ENCODE measurements at regions not wholly inside any gene's neighbourhood (a gene's known extent, or its start where the extent isn't known, plus 50 kb on each side); places are given as distances from the start of the nearest gene placed in this dataset.

- DNase-seq (ENCODE audit: low read depth in 2 of 2) = no peak
These were observed 64.6 kb upstream of the PIM1 start for GRCh38 chr6:37105148-37106050.

- DNase-seq (ENCODE audit: low read depth in 2 of 2) = no peak
These were observed 63.9 kb upstream of the PIM1 start for GRCh38 chr6:37106051-37106363.

GRCh38 chr6:37106554-37106953, 63.4 kb upstream of the PIM1 start:
- no peak for DNase-seq (ENCODE audit: low read depth in 2 of 2)

GRCh38 chr6:37106982-37107491, 62.9 kb upstream of the PIM1 start:
- no peak for DNase-seq (ENCODE audit: low read depth in 2 of 2)

GRCh38 chr6:37109714-37110499, 60.0 kb upstream of the PIM1 start:
- no peak for DNase-seq (ENCODE audit: low read depth in 2 of 2)

- DNase-seq (ENCODE audit: low read depth in 2 of 2) = peak; percentile 19 to 38
These were observed 59.2 kb upstream of the PIM1 start for GRCh38 chr6:37110500-37111461.

GRCh38 chr6:37113976-37114375, 56.0 kb upstream of the PIM1 start:
- no peak for DNase-seq (ENCODE audit: low read depth in 2 of 2)

- DNase-seq (ENCODE audit: low read depth in 2 of 2) = no peak
These were observed 55.3 kb upstream of the PIM1 start for GRCh38 chr6:37114612-37115011.

GRCh38 chr6:37115236-37115895, 54.6 kb upstream of the PIM1 start:
- no peak for DNase-seq (ENCODE audit: low read depth in 2 of 2)

- no peak for DNase-seq (ENCODE audit: low read depth in 2 of 2)
These were observed 53.6 kb upstream of the PIM1 start for GRCh38 chr6:37116326-37116725.

GRCh38 chr6:37119387-37119886, 50.5 kb upstream of the PIM1 start:
- no peak for DNase-seq (ENCODE audit: low read depth in 2 of 2)
